PC-9 (cell line): ENCODE measurements at regions not wholly inside any gene's neighbourhood (a gene's known extent, or its start where the extent isn't known, plus 50 kb on each side); places are given as distances from the start of the nearest gene placed in this dataset.

Experiments used
- BruUV-seq: library from RNA; stranded (reverse); fragments of 400-500 nt; replicated peaks from 2 replicates; lab custom pipeline; 2021; lab: Mats Ljungman, UMichigan
- CTCF ChIA-PET: fragments of 300-600 bp; sonication (Branson Sonifier 250); formaldehyde crosslinking; loops from one replicate; lab custom pipeline; 2022; ENCODE audit warnings: antibody characterized with exemption; lab: Charles Lee
- POLR2A ChIA-PET: fragments of 300-600 bp; sonication (Branson Sonifier 250); formaldehyde crosslinking; loops from one replicate; lab custom pipeline; 2022; ENCODE audit warnings: antibody characterized with exemption; ENCODE audit not compliant: unreplicated experiment; lab: Charles Lee
- DNase-seq, 2 experiments: peaks; one replicate each; pipeline versions ENCODE4 v3.0.0 to v3.0.0-alpha.2; 2015 to 2022; ENCODE audit warnings: mixed read lengths in 1 of 2
- H2AFZ ChIP-seq: fragments of 200-600 bp; sonication (generic); 2 replicates; pipeline ENCODE4 v1.8.1; 2017; ENCODE audit warnings: antibody characterized with exemption
- H3F3A ChIP-seq: fragments of 200-600 bp; sonication (generic); 2 replicates; pipeline ENCODE4 v1.8.1; 2017; ENCODE audit warnings: antibody characterized with exemption, mild to moderate bottlenecking, low read depth; ENCODE audit not compliant: insufficient read depth
- H3K27ac ChIP-seq: fragments of 200-600 bp; sonication (generic); 2 replicates; pipeline ENCODE4 v1.6.1; 2016; ENCODE audit warnings: mixed run types
- H3K27me3 ChIP-seq: fragments of 200-600 bp; sonication (generic); 2 replicates; pipeline ENCODE4 v1.6.1; 2016; ENCODE audit warnings: low read depth, mixed run types; ENCODE audit not compliant: insufficient read depth
- H3K36me3 ChIP-seq: fragments of 200-600 bp; sonication (generic); 2 replicates; pipeline ENCODE4 v1.6.1; 2016; ENCODE audit warnings: low read depth, mixed run types
- H3K4me1 ChIP-seq: fragments of 200-600 bp; sonication (generic); replicated peaks from 2 replicates; pipeline ENCODE4 v1.6.1; 2016; ENCODE audit warnings: mixed run types; ENCODE audit not compliant: insufficient read depth
- H3K4me2 ChIP-seq: fragments of 200-600 bp; sonication (generic); 2 replicates; pipeline ENCODE4 v1.6.1; 2017; ENCODE audit warnings: mixed run types
- H3K4me3 ChIP-seq: fragments of 200-600 bp; sonication (generic); 2 replicates; pipeline ENCODE4 v1.6.1; 2016; ENCODE audit warnings: mixed run types
- H3K79me2 ChIP-seq: fragments of 200-600 bp; sonication (generic); 2 replicates; pipeline ENCODE4 v1.6.1; 2017; ENCODE audit warnings: low read depth, mixed run types
- H3K9me2 ChIP-seq: fragments of 200-600 bp; sonication (generic); 2 replicates; pipeline ENCODE4 v1.8.1; 2017; ENCODE audit warnings: mild to moderate bottlenecking; ENCODE audit not compliant: insufficient read depth
- H3K9me3 ChIP-seq: fragments of 200-600 bp; sonication (generic); 2 replicates; pipeline ENCODE4 v1.8.1; 2016; ENCODE audit warnings: low read depth; ENCODE audit not compliant: insufficient read depth
- H4K20me1 ChIP-seq: fragments of 200-600 bp; sonication (generic); 2 replicates; pipeline ENCODE4 v1.8.1; 2017; ENCODE audit not compliant: insufficient read depth
- CTCF ChIP-seq: fragments of 200-600 bp; sonication (generic); conservative IDR thresholded peaks from 2 replicates; pipeline ENCODE4 v1.6.1; 2017; ENCODE audit warnings: mixed run types, antibody characterized with exemption, mild to moderate bottlenecking, moderate library complexity
- EZH2 ChIP-seq: fragments of 200-600 bp; sonication (generic); IDR thresholded peaks from 2 replicates; pipeline ENCODE4 v1.8.0; 2017; ENCODE audit warnings: antibody characterized with exemption, low read depth
- intact Hi-C: fragments of 100-400 bp; cut with micrococcal nuclease; formaldehyde crosslinking; loops from one replicate; pipeline ENCODE4 v1.10.0; 2022; ENCODE audit not compliant: unreplicated experiment

GRCh38 chr17:36837939-36838272 lies 99.4 kb upstream of the LHX1 start:
- no TSS peak for BruUV-seq
- H3K4me1 ChIP-seq: no peaks in the 10 kb centered on the region
- H3K9me3 ChIP-seq: no peaks in the 10 kb centered on the region
- H3F3A ChIP-seq: no peaks in the 10 kb centered on the region
- TF ChIP-seq CTCF (no peak), EZH2 (no peak)
- no peaks in the 10 kb centered on the region for H3K9me2 ChIP-seq
- H3K4me2 ChIP-seq: no peak overlapping the region
- ChIA-PET POLR2A (no interaction called here), CTCF (no interaction called here)
- no peak for DNase-seq
- H3K4me3 ChIP-seq: no peak overlapping the region
- no peaks in the 10 kb centered on the region for H3K36me3 ChIP-seq
- H3K79me2 ChIP-seq: no peaks in the 10 kb centered on the region
- no peak overlapping the region for H3K27ac ChIP-seq
- H3K27me3 ChIP-seq: no peaks in the 10 kb centered on the region
- intact Hi-C loops: no loop called here
- no peak overlapping the region for H2AFZ ChIP-seq
- H4K20me1 ChIP-seq: no peaks in the 10 kb centered on the region

GRCh38 chr17:36839256-36839655 lies 98.0 kb upstream of the LHX1 start:
- no peaks in the 10 kb centered on the region for H3K9me3 ChIP-seq
- H4K20me1 ChIP-seq: no peaks in the 10 kb centered on the region
- H3K4me2 ChIP-seq: no peak overlapping the region
- ChIA-PET POLR2A (no interaction called here), CTCF (no interaction called here)
- no peak overlapping the region for H2AFZ ChIP-seq
- no peak for DNase-seq
- H3F3A ChIP-seq: no peaks in the 10 kb centered on the region
- H3K27ac ChIP-seq: no peak overlapping the region
- intact Hi-C loops: no loop called here
- no peak overlapping the region for H3K4me3 ChIP-seq
- H3K4me1 ChIP-seq: no peaks in the 10 kb centered on the region
- no peaks in the 10 kb centered on the region for H3K27me3 ChIP-seq
- BruUV-seq: no TSS peak
- H3K36me3 ChIP-seq: no peaks in the 10 kb centered on the region
- TF ChIP-seq CTCF (no peak), EZH2 (no peak)
- H3K79me2 ChIP-seq: no peaks in the 10 kb centered on the region
- H3K9me2 ChIP-seq: no peaks in the 10 kb centered on the region

- H3K4me2 ChIP-seq: no peak overlapping the region
- ChIA-PET CTCF (no interaction called here), POLR2A (no interaction called here)
- H3K79me2 ChIP-seq: no peaks in the 10 kb centered on the region
- no peak overlapping the region for H2AFZ ChIP-seq
- no peak overlapping the region for H3K27ac ChIP-seq
- no peak overlapping the region for H3K4me3 ChIP-seq
- no peaks in the 10 kb centered on the region for H3K9me3 ChIP-seq
- no peaks in the 10 kb centered on the region for H3K4me1 ChIP-seq
- intact Hi-C loops: no loop called here
- no peaks in the 10 kb centered on the region for H3K9me2 ChIP-seq
- no peaks in the 10 kb centered on the region for H3F3A ChIP-seq
- TF ChIP-seq EZH2: no peak
- TF ChIP-seq CTCF: no peak
- DNase-seq: no peak
- H4K20me1 ChIP-seq: no peaks in the 10 kb centered on the region
- H3K36me3 ChIP-seq: no peaks in the 10 kb centered on the region
- H3K27me3 ChIP-seq: peaks cover 3% of the 10 kb centered on the region; the same call in 1 of the 2 replicates
- BruUV-seq: no TSS peak
These were observed 96.5 kb upstream of the LHX1 start for GRCh38 chr17:36840796-36841195.
